HG02759 (cell line): ENCODE measurements at regions not wholly inside any gene's neighbourhood (a gene's known extent, or its start where the extent isn't known, plus 50 kb on each side); places are given as distances from the start of the nearest gene placed in this dataset.
"Not testable (repeated sequence)": the region's sequence is repeated elsewhere in the genome, so short reads cannot be mapped to it uniquely, and the experiment has no call there.

Source experiments
- ATAC-seq: cut with Tn5 transposase; IDR thresholded peaks from one replicate; pipeline ENCODE4 v1.9.1; 2021; ENCODE audit warnings: mild to moderate bottlenecking, moderate library complexity; ENCODE audit not compliant: unreplicated experiment

DNA sequence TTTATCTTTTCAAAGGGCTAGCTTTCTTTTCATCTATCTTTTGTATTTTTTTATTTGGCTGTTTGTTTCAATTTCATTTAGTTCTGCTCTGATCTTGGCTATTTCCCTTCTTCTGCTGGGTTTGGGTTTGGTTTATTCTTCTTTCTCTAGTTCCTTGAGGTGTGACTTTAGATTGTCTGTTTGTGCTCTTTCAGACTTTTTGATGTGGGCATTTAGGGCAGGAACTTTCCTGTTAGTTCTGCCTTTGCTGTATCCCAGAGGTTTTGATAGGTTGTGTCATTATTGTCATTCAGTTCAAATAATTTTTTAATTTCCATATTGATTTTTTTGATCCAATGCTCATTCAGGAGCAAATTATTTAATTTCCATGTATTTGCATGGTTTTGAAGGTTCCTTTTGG is 325.0 kb downstream of the PTPRC start:
- not testable (repeated sequence) for ATAC-seq

DNA sequence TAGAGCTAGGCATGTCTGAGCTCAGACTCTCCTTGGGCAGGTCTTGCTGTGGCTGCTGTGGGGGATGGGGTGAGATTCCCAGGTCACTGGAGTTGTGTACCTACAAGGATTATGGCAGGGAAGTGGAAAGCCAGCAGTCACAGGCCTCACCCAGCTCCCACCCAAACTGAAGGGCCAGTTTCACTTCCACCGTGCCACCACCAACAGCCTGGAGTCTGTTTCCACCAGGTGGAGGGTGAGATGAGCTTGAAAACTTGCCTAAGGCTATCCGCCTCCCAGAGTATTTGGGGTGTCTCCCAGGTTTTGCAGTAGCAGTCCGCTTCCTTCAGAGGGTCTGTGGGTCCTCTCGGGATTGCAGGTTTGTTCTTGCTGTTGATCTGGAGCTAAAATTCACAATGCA is 327.7 kb downstream of the PTPRC start:
- no peak for ATAC-seq

DNA sequence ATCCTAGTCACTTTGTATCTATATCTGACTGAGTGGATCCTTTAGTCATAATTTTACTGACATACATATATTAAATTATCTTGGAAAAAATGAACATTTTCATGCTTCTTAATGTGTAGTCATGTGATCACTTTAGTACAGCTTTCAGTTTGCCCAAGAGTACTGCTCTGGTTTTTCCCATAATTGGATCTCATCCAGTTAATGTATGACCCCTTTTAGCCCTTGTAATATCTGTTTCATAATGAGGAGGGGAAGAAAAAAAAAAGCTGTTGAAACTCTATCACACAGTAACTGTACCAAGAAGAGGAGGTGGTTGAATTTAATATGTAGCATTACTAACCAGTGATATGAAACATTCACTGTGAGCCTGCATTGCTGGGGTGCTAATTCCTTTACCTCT is 328.7 kb downstream of the PTPRC start:
- ATAC-seq: no peak

DNA sequence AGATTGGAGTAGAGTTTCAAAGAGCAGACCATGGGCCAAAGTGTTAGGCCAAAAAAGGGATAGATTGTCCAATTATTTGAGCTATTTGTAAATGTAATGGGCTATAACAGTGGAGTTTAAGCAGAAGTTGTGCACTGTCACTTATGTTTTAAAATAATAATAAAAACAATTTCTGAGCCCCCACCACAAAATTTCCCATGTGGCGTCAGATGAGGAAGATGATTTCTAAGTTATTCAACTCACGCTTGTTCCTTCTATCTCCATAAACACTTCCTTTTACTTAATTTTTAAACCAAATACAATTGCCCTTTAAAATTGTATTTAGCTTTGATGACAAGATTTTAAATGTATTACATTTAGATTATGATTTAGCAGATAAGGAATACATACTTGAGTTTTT is 330.0 kb downstream of the PTPRC start:
- ATAC-seq: no peak

DNA sequence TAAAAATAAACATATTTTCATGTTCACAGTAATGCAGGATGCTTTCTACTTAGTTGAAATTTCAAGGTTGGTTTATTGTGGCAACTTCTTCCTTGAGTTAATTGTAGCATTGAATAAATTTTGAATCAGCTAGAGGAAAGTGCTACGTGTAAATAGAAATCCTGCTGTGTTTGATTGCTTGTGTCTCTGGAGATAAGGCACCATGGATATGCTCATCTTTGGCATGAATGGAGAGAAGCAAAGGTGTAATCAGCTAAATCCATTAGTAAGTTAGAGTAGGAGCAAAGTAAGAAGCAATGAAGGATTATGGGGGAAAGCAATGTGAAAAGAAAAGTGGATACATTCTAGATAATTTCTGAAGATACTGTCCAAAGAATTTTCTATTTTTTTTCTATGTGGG is 331.1 kb downstream of the PTPRC start:
- no peak for ATAC-seq

DNA sequence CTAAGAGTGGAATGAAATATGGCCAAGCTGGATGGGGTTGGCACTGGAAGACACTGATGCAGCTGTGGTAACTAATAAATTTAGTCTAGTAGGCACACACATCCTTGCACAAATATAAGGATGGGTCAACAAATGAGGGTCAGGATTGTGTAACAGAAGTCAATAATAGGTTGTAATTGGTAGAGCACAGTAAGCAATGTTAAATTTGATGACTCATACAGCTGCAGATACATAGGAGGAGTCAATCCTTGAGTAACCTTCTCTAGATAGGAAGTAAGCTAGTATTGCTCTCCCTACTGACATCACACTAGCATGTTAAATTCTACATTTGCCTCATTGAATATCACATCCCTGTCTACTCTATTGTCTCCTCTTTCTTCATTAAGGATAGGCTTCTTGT is 332.1 kb downstream of the PTPRC start:
- ATAC-seq: no peak

DNA sequence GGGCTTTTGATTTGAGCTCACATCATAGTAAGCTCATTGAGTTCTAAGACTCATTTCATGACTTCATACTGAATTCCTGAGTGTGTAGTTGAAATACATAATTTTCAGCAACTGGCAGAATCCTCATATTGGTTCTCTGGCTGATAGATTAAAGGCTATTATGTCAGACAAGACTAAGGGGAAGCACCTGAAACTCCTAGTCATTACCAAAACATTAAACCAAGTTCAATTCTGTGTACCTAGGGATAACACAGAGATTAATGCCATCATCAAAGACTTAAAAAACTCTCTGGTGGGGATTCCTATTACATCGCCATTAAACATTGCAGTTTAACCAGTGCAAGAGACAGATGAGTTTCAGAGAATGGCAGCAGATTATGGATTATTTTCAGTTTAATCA is 339.1 kb downstream of the PTPRC start:
- no peak for ATAC-seq

DNA sequence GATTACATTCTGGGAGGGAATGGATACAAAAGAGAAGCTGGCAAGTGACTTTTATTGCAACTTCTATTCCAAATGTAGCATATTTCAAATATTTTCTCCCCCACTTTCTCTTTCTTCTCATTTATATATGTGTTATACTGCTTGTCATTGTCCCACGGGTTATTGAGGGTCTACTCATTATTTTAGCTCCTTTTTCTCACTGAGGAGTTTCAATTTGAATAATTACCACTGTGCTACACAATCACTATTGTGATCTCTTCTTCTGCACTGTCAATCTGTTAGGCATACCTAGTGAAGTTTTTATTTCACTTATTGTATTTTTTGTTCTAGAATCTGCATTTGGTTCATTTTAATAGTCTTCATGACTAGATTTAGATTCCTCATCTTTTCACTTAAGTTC is 339.7 kb downstream of the PTPRC start:
- ATAC-seq: no peak

DNA sequence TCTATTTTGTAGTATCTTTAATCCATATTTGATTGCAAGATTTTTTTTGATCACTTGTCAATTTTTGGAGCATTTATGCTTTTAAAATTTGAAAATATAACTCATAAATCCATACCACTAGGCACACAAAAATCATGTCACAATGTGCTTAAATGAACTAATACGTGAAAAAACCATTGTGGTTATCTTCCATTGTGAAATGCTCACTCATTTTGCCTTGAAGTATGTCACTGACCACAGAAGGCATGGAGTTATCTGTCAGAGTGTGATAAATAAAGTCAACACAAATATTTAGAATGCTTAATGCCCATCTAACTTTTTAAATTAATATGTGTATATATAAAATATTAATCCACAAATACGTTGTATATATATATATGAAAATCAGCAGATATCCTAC is 347.2 kb downstream of the PTPRC start:
- no peak for ATAC-seq

DNA sequence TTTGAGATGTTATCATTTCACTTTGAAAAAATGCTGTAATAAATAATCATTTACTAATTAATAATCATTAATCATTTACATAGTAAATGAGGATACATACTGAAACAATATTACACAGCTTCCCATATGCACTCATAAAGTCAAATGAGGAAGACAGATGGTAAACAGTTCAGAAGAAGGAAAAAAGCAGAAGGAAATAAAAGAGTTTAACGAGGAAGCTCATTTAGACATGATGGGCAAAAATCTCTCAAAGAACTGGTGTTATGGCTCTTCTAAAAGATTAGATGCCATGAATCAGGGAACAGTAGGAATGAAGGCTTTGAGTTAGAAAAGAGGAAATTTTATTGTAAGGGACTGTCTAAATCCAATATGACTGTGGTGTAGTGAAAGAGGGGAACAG is 347.6 kb downstream of the PTPRC start:
- ATAC-seq: no peak

DNA sequence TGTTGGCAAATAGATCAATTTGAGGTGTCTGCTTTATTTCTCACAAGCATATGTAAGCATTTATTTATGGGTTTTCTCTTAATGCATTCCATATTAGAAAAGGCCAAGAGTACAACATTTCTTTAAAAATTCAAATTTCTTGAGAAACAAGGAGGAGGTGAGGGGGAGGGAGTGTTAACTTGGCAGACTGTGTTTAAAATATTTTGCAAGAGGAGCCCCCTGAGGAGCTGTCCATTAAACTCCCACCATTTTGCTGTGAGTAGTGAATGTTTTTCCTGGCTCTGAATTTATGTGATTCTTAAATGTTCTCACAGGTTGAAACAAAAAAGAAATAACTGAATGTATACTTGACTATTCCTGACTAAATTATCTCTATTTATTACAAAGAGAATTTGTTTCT is 363.8 kb downstream of the PTPRC start:
- no peak for ATAC-seq

DNA sequence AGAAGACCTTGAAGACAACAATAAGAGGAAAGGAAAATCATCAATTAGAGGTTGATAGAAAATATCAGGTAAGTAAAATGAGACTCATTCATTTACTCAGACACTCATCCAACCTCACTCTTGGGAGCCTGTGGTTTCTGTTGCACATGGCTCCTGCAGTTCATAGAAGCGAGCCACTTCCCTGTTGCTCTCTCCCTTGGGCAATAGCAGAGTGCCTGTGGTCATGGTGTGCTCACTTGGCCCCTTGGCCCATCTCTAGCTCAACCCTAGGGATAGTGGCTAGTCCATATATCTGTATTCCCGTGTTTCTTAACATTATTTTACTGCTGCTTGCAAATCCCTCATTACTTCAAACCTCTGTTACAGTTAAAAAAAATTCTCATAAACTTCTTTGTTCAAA is 368.6 kb downstream of the PTPRC start:
- no peak for ATAC-seq

DNA sequence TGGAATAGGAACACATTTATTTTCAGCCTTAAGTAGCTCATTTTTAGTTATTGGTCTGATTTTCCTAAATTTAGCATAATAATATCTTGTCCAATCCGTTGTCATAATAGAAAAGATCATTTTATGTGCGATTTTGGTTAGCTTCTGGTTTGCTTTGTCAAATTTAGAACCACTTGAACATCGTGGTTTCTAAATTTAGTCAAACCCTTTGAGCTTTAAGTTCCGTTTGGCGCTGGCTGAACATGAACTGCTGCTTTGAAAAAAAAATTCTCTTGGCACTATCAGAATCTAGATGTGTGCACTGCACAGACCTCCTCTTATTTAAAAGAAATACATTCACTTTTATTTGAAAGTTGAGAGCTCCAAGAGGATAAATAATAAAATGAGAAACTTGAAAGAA is 370.6 kb downstream of the PTPRC start:
- ATAC-seq: peak; percentile 72

DNA sequence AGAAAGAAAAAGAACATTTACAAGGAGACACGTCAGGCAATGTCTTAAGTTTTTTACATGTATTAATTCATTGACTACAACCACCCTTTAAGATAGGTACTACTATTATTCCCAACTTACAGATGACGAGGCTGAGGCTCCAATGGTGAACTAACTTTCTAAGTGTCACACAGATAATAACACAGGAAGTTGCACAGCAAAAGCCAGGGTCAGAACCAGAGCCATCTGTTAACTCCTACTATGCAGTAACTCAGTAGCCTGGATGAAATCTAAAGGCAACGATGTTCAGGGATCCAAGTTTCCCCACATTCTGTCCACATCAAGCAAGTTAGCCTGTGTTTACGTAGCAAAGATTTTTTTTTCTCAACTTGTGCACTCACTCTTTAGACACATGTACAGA is 371.7 kb downstream of the PTPRC start:
- no peak for ATAC-seq

DNA sequence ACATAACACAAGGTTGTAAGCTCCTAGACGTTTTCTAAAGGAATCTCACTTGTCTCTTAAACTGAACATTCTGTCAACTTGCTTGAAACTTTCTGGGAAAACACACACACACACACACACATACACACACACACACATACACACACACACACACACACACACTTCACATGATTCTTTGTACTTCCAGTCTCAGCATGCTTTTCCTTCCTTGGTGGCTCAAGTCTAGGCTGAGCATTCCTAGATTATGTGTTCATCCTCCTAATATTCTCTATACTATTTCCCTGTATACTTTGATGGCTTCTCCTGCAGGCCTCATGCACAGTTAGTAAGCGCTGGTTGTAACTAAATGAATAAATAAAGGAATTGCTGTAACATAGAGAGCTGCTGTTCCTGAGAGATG is 372.1 kb downstream of the PTPRC start:
- no peak for ATAC-seq

DNA sequence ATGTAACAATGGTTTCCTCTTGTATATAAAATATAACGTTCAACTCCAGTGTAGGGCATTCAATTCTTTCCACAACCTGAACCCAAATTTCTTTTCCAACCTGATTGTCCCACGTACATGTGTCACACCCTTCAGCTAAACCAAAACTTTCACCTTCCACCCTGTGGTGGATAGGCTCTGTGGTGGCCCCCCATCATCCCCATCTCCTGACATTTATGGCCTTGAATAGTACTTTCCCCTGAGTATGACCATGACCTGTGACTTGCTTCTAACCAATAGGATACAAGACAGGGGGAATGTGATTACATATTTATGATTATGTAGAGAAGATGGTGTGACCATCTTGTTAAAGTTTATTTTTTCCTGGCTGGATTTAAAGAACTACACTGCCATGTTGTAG is 377.0 kb downstream of the PTPRC start:
- no peak for ATAC-seq

DNA sequence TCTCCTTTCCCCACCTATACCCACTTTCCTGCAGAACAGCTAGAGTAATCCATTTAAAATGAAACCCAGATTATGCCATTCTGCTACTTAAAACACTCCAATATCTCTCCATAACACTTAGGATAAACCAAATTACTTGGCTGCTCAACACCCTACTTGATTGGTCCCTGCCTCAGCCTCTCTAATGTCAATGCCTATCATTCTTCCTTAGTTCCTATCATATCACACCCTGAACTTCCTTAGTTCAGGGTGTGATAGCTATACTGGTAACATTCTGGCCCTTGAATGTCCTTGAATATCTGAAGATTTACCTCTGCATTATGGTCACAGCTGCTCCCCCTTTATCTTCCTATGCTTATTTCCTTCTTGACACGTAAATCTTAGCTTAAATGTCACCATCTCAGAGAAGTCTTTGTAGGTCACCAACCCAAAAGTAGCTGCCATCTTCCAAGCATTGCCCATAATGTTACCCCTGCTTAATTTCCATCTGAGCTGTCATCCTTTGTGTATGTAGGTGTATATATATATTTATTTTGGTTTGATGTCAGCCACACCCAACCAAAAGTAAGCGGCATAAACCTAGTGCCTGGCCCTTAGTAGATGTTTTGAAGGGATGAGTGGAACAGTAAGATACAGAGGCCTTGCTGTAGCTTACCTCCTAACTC is 379.8 kb downstream of the PTPRC start:
- ATAC-seq: no peak

DNA sequence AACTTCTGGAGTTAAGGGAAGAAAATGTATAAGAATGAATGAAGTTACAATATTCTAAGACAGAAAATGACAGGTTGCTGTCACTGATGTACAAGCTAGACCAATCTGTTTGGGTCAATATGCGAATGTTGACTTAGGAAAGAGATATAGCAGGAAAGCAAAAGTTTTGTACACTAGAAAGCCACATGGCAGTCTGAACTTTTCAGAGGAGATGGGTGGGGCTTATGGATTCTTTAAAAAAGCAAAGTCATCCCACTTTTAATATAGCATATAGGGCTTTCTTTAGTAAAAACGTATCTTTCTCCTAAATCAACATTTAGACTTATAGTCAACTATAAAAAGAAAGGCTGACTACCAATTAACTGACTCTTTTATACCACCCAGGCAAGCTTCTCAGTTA is 381.2 kb downstream of the PTPRC start:
- ATAC-seq: no peak

DNA sequence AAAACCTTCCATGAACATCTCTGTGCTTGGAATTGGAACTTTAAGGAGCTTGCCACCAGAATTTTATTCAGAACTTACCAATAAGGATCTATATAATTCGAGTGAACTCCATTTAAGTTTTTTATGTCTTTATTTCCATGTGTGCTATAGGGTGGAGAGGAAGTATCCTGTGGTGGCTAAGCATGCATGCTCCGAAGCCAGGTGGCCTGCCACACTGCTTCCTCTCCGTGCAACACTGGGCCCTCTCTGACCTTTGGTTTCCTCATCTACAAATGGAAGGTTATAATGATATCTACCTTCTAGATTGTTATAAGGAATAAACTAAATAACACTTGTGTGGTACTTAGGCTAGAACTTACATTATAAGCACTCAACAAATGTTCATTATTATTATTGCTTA is 382.1 kb downstream of the PTPRC start:
- peak; percentile 43 for ATAC-seq

DNA sequence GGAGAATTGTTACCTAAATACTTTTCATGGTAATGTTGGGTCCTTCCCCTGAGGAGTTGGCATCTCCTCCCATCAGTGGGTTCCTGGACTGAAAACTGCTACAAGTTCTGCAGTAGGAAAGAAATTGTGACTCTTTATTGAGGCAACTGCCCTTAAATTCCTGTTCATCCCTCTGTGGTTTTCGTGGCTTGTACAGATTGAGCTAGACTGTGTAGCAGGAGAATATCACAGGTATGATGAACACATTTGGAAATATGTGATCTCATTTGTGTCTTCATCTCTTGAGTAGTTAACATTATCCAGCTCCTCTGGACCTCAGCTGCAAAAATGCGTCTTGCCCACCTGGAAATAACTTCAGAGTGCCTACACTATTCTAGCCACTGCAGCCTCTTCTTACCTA is 390.6 kb downstream of the PTPRC start:
- ATAC-seq: no peak

DNA sequence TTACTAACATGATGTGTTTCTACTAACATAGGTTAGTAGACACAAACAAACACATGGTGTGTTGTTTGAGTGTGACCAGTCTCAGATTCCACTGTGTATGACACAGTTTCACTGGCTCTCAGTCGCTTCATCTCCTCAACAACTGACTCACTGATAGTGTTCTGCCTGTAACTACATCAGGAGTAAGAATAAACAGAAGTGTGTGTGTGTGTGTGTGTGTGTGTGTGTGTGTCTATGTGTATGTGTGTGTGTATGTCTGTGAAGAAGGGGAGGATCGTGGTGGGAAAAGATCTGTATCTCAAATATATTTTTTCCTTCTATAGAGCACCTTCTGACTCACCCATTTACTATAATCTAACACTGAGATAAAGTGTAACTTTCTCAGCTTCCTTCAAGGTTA is 391.0 kb downstream of the PTPRC start:
- no peak for ATAC-seq

DNA sequence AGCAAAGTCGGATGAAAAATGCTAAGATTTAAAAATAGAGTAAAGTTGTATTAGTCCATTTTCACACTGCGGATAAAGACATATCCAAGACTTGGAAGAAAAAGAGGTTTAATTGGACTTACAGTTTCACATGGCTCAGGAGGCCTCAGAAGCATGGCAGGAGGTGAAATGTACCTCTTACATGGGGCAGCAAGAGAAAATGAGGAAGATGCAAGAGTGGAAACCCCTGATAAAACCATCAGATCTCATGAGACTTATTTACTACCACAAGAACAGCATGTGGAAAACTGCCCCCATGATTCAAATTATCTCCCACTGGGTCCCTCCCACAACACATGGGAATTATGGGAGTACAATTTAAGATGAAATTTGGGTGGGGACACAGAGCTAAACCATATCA is 391.7 kb downstream of the PTPRC start:
- ATAC-seq: not testable (repeated sequence)

DNA sequence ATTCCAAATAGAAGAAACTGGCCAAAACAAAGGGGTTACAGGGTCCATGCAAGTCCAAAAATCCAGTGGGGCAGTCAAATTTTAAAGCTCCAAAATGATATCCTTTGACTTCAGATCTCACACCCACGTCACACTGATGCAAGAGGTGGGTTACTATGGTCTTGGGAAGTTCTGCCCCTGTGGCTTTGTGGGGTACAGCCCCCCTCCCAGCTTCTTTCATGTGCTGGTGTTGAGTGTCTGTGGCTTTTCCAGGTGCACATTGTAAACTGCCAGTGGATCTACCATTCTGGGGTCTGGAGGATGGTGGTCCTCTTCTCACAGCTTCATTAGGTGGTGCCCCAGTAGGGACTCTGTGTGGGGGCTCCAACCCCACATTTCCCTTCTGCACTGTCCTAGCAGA is 392.3 kb downstream of the PTPRC start:
- ATAC-seq: not testable (repeated sequence)

DNA sequence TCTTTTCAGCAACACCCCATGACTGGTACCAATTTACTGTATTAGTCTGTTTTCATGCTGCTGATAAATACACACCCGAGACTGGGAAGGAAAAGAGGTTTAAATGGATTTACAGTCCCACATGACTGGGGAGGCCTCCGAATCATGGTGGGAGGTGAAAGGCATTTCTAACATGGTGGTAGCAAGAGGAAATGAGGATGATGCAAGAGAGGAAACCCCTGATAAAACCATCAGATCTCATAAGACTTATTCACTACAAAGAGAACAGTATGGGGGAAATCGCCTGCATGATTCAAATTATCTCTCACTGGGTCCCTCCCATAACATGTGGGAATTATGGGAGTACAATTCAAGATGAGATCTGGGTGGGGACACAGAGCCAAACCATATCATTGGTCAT is 393.6 kb downstream of the PTPRC start:
- not testable (repeated sequence) for ATAC-seq
